ENCODE measurements at regions not wholly inside any gene's neighbourhood (a gene's known extent, or its start where the extent isn't known, plus 50 kb on each side); places are given as distances from the start of the nearest gene placed in this dataset.

DNA sequence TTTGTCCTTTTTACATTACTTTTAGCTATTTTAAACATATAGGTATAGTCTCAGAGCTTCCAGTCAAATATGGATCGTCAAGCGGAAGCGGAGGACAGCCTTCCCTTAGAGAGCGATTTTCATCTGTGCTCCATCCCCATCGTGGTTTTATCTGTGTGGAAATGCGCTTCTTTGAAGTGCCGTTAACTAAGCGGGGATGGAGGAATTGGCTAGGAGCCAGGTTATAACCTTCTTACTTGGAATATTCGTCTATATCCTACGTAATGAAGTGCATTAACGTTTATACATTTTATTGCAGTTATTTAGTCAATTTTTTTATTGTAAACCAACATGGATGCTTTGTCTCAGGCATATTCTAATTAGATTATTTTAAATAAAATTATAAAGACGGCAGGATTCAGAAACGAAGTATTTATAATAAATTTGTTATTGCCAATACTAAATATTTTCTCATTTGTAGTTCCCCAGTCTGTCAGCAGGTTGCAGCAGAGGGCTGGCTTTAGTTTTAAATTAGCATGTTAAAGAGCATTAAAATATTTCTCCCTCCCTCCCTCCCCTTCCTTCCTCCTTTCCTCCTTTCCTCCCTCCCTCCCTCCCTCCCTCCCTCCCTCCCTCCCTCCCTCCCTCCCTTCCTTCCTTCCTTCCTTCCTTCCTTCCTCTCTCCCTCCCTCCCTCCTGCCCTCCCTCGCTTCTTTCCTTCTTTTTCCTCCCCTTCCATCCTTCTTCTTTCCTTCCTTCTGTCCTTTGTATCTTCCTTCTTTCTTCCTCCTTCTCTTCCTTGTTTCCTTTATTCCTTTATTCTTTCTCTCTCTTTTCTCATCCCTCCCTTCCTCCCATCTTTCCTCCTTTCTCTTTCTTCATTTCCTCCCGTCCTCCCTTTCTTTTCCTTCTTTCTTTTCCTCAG is 80.6 kb upstream of the DOCK10 start:
- peak; percentile 44 for DNase-seq (ENCODE audit: low spot score)
- Histone ChIP-seq H3K79me2 (ENCODE audit: insufficient read depth, low read depth, low read length) (no peaks in the 10 kb centered on the region), H3K27ac (ENCODE audit: low read depth, low read length, poor library complexity, severe bottlenecking) (no peak overlapping the region), H2AFZ (ENCODE audit: low read length) (no peak overlapping the region), H3K9me3 (ENCODE audit: low read length) (no peaks in the 10 kb centered on the region), H3K9me2 (ENCODE audit: insufficient read depth, low read length) (no peaks in the 10 kb centered on the region), H3K4me3 (ENCODE audit: low read depth, low read length, poor library complexity, severe bottlenecking) (no peak overlapping the region), H4K20me1 (ENCODE audit: insufficient read depth, low read length) (no peaks in the 10 kb centered on the region), H3K4me2 (ENCODE audit: low read length) (no peak overlapping the region), H3K36me3 (ENCODE audit: insufficient read depth, low read length) (no peaks in the 10 kb centered on the region), H3K4me1 (ENCODE audit: insufficient read depth, low read length, poor library complexity, severe bottlenecking) (no peaks in the 10 kb centered on the region)
- ChIA-PET POLR2A (interaction anchor here (0.6 to 0.9 kb wide), 2 partner anchors 155 to 218 kb away, joined by 3 read pairs; no protein-coding TSS in a partner anchor), CTCF (ENCODE audit: unreplicated experiment) (interaction anchor here (0.8 kb wide), 1 partner anchor 538 kb away, joined by 3 read pairs; no protein-coding TSS in a partner anchor)
- intact Hi-C loops (cut with micrococcal nuclease; ENCODE audit: unreplicated experiment), result loop anchor here (1.0 to 10.0 kb wide), 3 partner anchors 162 to 537 kb away; no protein-coding TSS in a partner anchor
- BruUV-seq (replicated peaks), result no TSS peak
- TF ChIP-seq EZH2phosphoT487 (IDR thresholded peaks at IDR 0.05; ENCODE audit: borderline replicate concordance, low read depth, low read length), result no peak
- TF ChIP-seq, protein P1, sequence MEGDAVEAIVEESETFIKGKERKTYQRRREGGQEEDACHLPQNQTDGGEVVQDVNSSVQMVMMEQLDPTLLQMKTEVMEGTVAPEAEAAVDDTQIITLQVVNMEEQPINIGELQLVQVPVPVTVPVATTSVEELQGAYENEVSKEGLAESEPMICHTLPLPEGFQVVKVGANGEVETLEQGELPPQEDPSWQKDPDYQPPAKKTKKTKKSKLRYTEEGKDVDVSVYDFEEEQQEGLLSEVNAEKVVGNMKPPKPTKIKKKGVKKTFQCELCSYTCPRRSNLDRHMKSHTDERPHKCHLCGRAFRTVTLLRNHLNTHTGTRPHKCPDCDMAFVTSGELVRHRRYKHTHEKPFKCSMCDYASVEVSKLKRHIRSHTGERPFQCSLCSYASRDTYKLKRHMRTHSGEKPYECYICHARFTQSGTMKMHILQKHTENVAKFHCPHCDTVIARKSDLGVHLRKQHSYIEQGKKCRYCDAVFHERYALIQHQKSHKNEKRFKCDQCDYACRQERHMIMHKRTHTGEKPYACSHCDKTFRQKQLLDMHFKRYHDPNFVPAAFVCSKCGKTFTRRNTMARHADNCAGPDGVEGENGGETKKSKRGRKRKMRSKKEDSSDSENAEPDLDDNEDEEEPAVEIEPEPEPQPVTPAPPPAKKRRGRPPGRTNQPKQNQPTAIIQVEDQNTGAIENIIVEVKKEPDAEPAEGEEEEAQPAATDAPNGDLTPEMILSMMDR (conservative IDR thresholded peaks at IDR 0.05; ENCODE audit: low read length), result peak; percentile 74

DNA sequence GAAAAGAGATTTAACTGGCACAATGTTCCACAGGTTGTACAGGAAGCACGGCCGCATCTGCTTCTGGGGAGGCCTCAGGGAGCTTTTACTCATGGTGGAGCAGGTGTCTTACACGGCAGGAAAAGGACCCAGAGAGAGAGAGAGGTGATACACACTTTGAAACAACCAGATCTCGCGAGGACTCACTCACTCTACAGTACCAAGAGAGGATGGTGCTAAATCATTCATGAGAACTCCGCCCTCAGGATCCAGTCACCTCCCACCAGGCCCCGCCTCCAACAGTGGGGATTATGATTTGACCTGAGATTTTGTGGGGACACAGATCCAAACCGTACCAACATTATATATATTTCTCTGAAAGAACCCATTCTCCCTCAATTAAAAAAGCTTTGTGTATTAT is 79.7 kb upstream of the DOCK10 start:
- ChIA-PET POLR2A (interaction anchor here (0.5 to 0.9 kb wide), 3 partner anchors 156 to 1898 kb away, joined by 3 to 4 read pairs (median 3); no protein-coding TSS in a partner anchor), CTCF (ENCODE audit: unreplicated experiment) (interaction anchor here (0.8 kb wide), 1 partner anchor 539 kb away, joined by 3 read pairs; no protein-coding TSS in a partner anchor)
- Histone ChIP-seq H3K79me2 (ENCODE audit: insufficient read depth, low read depth, low read length) (no peaks in the 10 kb centered on the region), H3K4me2 (ENCODE audit: low read length) (no peak overlapping the region), H3K9me3 (ENCODE audit: low read length) (no peaks in the 10 kb centered on the region), H3K27ac (ENCODE audit: low read depth, low read length, poor library complexity, severe bottlenecking) (no peak overlapping the region), H3K9me2 (ENCODE audit: insufficient read depth, low read length) (no peaks in the 10 kb centered on the region), H2AFZ (ENCODE audit: low read length) (no peak overlapping the region), H3K4me3 (ENCODE audit: low read depth, low read length, poor library complexity, severe bottlenecking) (no peak overlapping the region), H4K20me1 (ENCODE audit: insufficient read depth, low read length) (no peaks in the 10 kb centered on the region), H3K4me1 (ENCODE audit: insufficient read depth, low read length, poor library complexity, severe bottlenecking) (no peaks in the 10 kb centered on the region), H3K36me3 (ENCODE audit: insufficient read depth, low read length) (no peaks in the 10 kb centered on the region)
- intact Hi-C loops (cut with micrococcal nuclease; ENCODE audit: unreplicated experiment), result loop anchor here (10.0 kb wide), 2 partner anchors 163 to 373 kb away; no protein-coding TSS in a partner anchor
- DNase-seq (ENCODE audit: low spot score), result peak; percentile 43
- TF ChIP-seq, protein P1 (conservative IDR thresholded peaks at IDR 0.05; ENCODE audit: low read length), result no peak
- TF ChIP-seq EZH2phosphoT487 (IDR thresholded peaks at IDR 0.05; ENCODE audit: borderline replicate concordance, low read depth, low read length), result no peak
- no TSS peak for BruUV-seq (replicated peaks)

All from OCI-LY7 (cell line).